Neural cell (in vitro differentiated cells): ENCODE measurements at regions not wholly inside any gene's neighbourhood (a gene's known extent, or its start where the extent isn't known, plus 50 kb on each side); places are given as distances from the start of the nearest gene placed in this dataset.

Source experiments
- H2AFZ ChIP-seq: fragments of 200-600, 300-800 bp; sonication (generic), shearing (Covaris generic); 2 replicates; pipeline ENCODE4 v1.6.0; 2014; ENCODE audit warnings: low read depth, mild to moderate bottlenecking, antibody characterized with exemption, low read length, moderate library complexity
- H3F3A ChIP-seq: fragments of 200-600 bp; shearing (Covaris generic); 2 replicates; pipeline ENCODE4 v1.6.1; 2016; ENCODE audit warnings: mild to moderate bottlenecking, moderate library complexity, mixed read lengths, antibody characterized with exemption, low read length; ENCODE audit not compliant: insufficient read depth, poor library complexity, severe bottlenecking
- H3K27ac ChIP-seq: fragments of 200-600, 300-800 bp; sonication (generic), shearing (Covaris generic); 2 replicates; pipeline ENCODE4 v1.5.1; 2014; ENCODE audit warnings: mild to moderate bottlenecking, low read length, moderate library complexity
- H3K27me3 ChIP-seq: fragments of 300-800, 200-600 bp; sonication (generic), shearing (Covaris generic); 2 replicates; pipeline ENCODE4 v1.6.0; 2014; ENCODE audit warnings: mild to moderate bottlenecking, low read depth, low read length, moderate library complexity; ENCODE audit not compliant: insufficient read depth
- H3K36me3 ChIP-seq: fragments of 300-800, 200-600 bp; sonication (generic), shearing (Covaris generic); 2 replicates; pipeline ENCODE4 v1.5.1; 2014; ENCODE audit warnings: mild to moderate bottlenecking, antibody characterized with exemption, low read length, moderate library complexity; ENCODE audit not compliant: insufficient read depth
- H3K4me2 ChIP-seq: fragments of 300-800, 200-600 bp; sonication (generic), shearing (Covaris generic); 2 replicates; pipeline ENCODE4 v1.6.0; 2014; ENCODE audit warnings: mild to moderate bottlenecking, low read length
- H3K4me3 ChIP-seq: fragments of 300-800, 200-600 bp; sonication (generic), shearing (Covaris generic); 2 replicates; pipeline ENCODE4 v1.5.1; 2014; ENCODE audit warnings: mild to moderate bottlenecking, low read length, moderate library complexity
- H3K79me2 ChIP-seq: fragments of 200-600 bp; shearing (Covaris generic); replicated peaks from 2 replicates; pipeline ENCODE4 v1.6.0; 2014; ENCODE audit warnings: mild to moderate bottlenecking, low read length, moderate library complexity; ENCODE audit not compliant: insufficient read depth
- H3K9ac ChIP-seq: fragments of 300-800, 200-600 bp; sonication (generic), shearing (Covaris generic); 2 replicates; pipeline ENCODE4 v1.6.1; 2016; ENCODE audit warnings: mild to moderate bottlenecking, low read length, mixed read lengths
- H3K9me2 ChIP-seq: fragments of 200-600 bp; shearing (Covaris generic); 2 replicates; pipeline ENCODE4 v1.6.1; 2016; ENCODE audit warnings: mild to moderate bottlenecking, low read length, mixed read lengths; ENCODE audit not compliant: insufficient read depth
- H3K9me3 ChIP-seq: fragments of 200-600, 300-800 bp; sonication (generic), shearing (Covaris generic); 2 replicates; pipeline ENCODE4 v1.6.1; 2016; ENCODE audit warnings: mild to moderate bottlenecking, mixed run types, low read length, moderate library complexity, mixed read lengths
- H4K20me1 ChIP-seq: fragments of 200-600 bp; shearing (Covaris generic); 2 replicates; pipeline ENCODE4 v1.6.1; 2016; ENCODE audit warnings: mild to moderate bottlenecking, mixed run types; ENCODE audit not compliant: insufficient read depth
- CTCF ChIP-seq: fragments of 450-650 bp; IDR thresholded peaks from 2 replicates; pipeline ENCODE4 v1.5.1; 2014; ENCODE audit warnings: antibody characterized with exemption, mild to moderate bottlenecking, moderate library complexity; ENCODE audit not compliant: poor library complexity, severe bottlenecking
- EP300 ChIP-seq: fragments of 450-650 bp; conservative IDR thresholded peaks from 2 replicates; pipeline ENCODE4 v1.6.1; 2014; ENCODE audit warnings: antibody characterized with exemption, mild to moderate bottlenecking, moderate library complexity; ENCODE audit not compliant: poor library complexity, severe bottlenecking
- EZH2 ChIP-seq: fragments of 200-600, 300-800 bp; shearing (Covaris generic), sonication (generic); IDR thresholded peaks from 2 replicates; pipeline ENCODE4 v1.6.1; 2014; ENCODE audit warnings: antibody characterized with exemption, low read length, borderline replicate concordance, mild to moderate bottlenecking; ENCODE audit not compliant: insufficient read depth, poor library complexity, severe bottlenecking
- MXI1 ChIP-seq: fragments of 450-650 bp; conservative IDR thresholded peaks from 2 replicates; pipeline ENCODE4 v1.6.1; 2014; ENCODE audit warnings: antibody characterized with exemption, mild to moderate bottlenecking; ENCODE audit not compliant: poor library complexity, severe bottlenecking
- POLR2AphosphoS5 ChIP-seq: IDR thresholded peaks from 2 replicates; pipeline ENCODE4 v1.6.1; 2012
- RAD21 ChIP-seq: fragments of 450-650 bp; conservative IDR thresholded peaks from 2 replicates; pipeline ENCODE4 v1.6.1; 2014; ENCODE audit warnings: antibody characterized with exemption, mild to moderate bottlenecking, moderate library complexity
- REST ChIP-seq: IDR thresholded peaks from 2 replicates; pipeline ENCODE4 v1.6.1; 2012; ENCODE audit warnings: borderline replicate concordance
- SMC3 ChIP-seq: fragments of 450-650 bp; conservative IDR thresholded peaks from 2 replicates; pipeline ENCODE4 v1.6.1; 2014; ENCODE audit warnings: antibody characterized with exemption, mild to moderate bottlenecking, moderate library complexity; ENCODE audit not compliant: poor library complexity
- TAF1 ChIP-seq: IDR thresholded peaks from 2 replicates; pipeline ENCODE4 v1.6.1; 2012; ENCODE audit warnings: low read depth

GRCh38 chr2:203654826-203655225, 51.6 kb upstream of the CD28 start:
- no peaks in the 10 kb centered on the region for H3K9me3 ChIP-seq
- TF ChIP-seq MXI1 = no peak
- no peak for TF ChIP-seq SMC3
- TF ChIP-seq TAF1 = no peak
- no peak for TF ChIP-seq CTCF
- TF ChIP-seq EZH2 = no peak
- no peak for TF ChIP-seq RAD21
- TF ChIP-seq EP300 = no peak
- TF ChIP-seq REST = no peak
- no peak for TF ChIP-seq POLR2AphosphoS5
- H3K4me2 ChIP-seq = no peak overlapping the region
- no peaks in the 10 kb centered on the region for H3K27me3 ChIP-seq
- H3K27ac ChIP-seq = no peak overlapping the region
- no peak overlapping the region for H2AFZ ChIP-seq
- no peak overlapping the region for H3K9ac ChIP-seq
- no peaks in the 10 kb centered on the region for H3K79me2 ChIP-seq
- H4K20me1 ChIP-seq = no peaks in the 10 kb centered on the region
- H3F3A ChIP-seq = no peaks in the 10 kb centered on the region
- H3K36me3 ChIP-seq = no peaks in the 10 kb centered on the region
- H3K4me3 ChIP-seq = no peak overlapping the region
- no peaks in the 10 kb centered on the region for H3K9me2 ChIP-seq

- H3K27ac ChIP-seq = no peak overlapping the region
Observed at GRCh38 chr2:203656522-203657287, 49.7 kb upstream of the CD28 start.

More at GRCh38 chr2:203656522-203657287, 49.7 kb upstream of the CD28 start:
- Histone ChIP-seq H3K4me2 (no peak overlapping the region), H3K36me3 (no peaks in the 10 kb centered on the region), H3K4me3 (no peak overlapping the region), H3K27me3 (no peaks in the 10 kb centered on the region), H2AFZ (no peak overlapping the region), H4K20me1 (no peaks in the 10 kb centered on the region), H3K9me2 (no peaks in the 10 kb centered on the region), H3K79me2 (no peaks in the 10 kb centered on the region), H3F3A (no peaks in the 10 kb centered on the region), H3K9ac (no peak overlapping the region), H3K9me3 (no peaks in the 10 kb centered on the region)
- TF ChIP-seq RAD21 (no peak), MXI1 (no peak), REST (no peak), EZH2 (no peak), EP300 (no peak), SMC3 (no peak), POLR2AphosphoS5 (no peak)
